ENCODE measurements at regions not wholly inside any gene's neighbourhood (a gene's known extent, or its start where the extent isn't known, plus 50 kb on each side); places are given as distances from the start of the nearest gene placed in this dataset.

DNA sequence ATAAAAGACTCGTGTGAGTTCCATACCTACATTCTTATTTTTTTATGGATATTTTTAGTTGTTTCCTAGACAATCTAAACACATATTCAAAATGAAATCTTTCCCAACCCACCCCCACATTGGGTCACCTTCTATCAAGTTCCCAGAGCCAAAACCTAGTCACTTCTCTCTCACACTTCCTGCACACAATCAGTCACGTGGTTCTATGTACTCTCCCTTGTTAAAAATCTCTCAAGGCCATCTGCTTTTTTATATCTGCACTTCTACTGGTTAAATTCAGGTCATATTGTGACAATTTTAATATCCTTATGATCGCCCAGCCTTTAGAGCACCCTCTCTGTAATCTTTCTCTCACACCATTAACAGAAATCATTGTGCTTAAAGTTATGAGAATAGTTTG, 175.0 kb upstream of the SYT10 start:
- DNase-seq: no peak
- no peak overlapping the region for H3K4me2 ChIP-seq
- no peaks in the 10 kb centered on the region for H3K9me2 ChIP-seq
- POLR2A ChIA-PET: no interaction called here
- TF ChIP-seq MXI1 (IDR thresholded peaks at IDR 0.05; ENCODE audit: low read depth, low read length) (no peak), EZH2phosphoT487 (IDR thresholded peaks at IDR 0.05; ENCODE audit: borderline replicate concordance, low read depth) (no peak), SIN3A (IDR thresholded peaks at IDR 0.05; ENCODE audit: borderline replicate concordance, low read depth, low read length) (no peak), RCOR1 (IDR thresholded peaks at IDR 0.05; ENCODE audit: low read length) (no peak), SMC3 (IDR thresholded peaks at IDR 0.05; ENCODE audit: low read depth, low read length) (no peak), RAD21 (IDR thresholded peaks at IDR 0.05; ENCODE audit: low read length) (no peak), RXRA (IDR thresholded peaks at IDR 0.05; ENCODE audit: borderline replicate concordance, low read depth) (no peak)
- TF ChIP-seq, protein P1, sequence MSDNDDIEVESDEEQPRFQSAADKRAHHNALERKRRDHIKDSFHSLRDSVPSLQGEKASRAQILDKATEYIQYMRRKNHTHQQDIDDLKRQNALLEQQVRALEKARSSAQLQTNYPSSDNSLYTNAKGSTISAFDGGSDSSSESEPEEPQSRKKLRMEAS (IDR thresholded peaks at IDR 0.05; ENCODE audit: low read depth): no peak
- TF ChIP-seq, protein P2, sequence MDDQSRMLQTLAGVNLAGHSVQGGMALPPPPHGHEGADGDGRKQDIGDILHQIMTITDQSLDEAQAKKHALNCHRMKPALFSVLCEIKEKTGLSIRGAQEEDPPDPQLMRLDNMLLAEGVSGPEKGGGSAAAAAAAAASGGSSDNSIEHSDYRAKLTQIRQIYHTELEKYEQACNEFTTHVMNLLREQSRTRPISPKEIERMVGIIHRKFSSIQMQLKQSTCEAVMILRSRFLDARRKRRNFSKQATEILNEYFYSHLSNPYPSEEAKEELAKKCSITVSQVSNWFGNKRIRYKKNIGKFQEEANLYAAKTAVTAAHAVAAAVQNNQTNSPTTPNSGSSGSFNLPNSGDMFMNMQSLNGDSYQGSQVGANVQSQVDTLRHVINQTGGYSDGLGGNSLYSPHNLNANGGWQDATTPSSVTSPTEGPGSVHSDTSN (IDR thresholded peaks at IDR 0.05): no peak
- no peaks in the 10 kb centered on the region for H3K4me1 ChIP-seq (ENCODE audit: control insufficient read depth in 1 of 2, insufficient read depth in 2 of 2, low read depth in 1 of 2, low read length in 1 of 2)
- no peak overlapping the region for H3K9ac ChIP-seq
- H3K36me3 ChIP-seq (replicated peaks in 1 of 2; ENCODE audit: control insufficient read depth in 1 of 2, insufficient read depth in 2 of 2, low read length in 1 of 2): no peaks in the 10 kb centered on the region
- CTCF ChIA-PET: no interaction called here
- H4K20me1 ChIP-seq (ENCODE audit: insufficient read depth): no peaks in the 10 kb centered on the region
- H3K27ac ChIP-seq (ENCODE audit: low read depth in 2 of 2, low read length in 1 of 2): no peak overlapping the region
- no peaks in the 10 kb centered on the region for H3K79me2 ChIP-seq (ENCODE audit: insufficient read depth)
- no peaks in the 10 kb centered on the region for H3F3A ChIP-seq (replicated peaks; ENCODE audit: insufficient read depth)
- H3K9me3 ChIP-seq: no peaks in the 10 kb centered on the region
- H2AFZ ChIP-seq (ENCODE audit: low read depth): peak overlapping the region; percentile 57; the same call in 1 of the 2 replicates
- under 1% methylated on average over 3 of the region's 3 CpGs for WGBS (ENCODE audit: low lambda C conversion rate)
- no peaks in the 10 kb centered on the region; the same call in 1 of the 2 replicates for H3K27me3 ChIP-seq (ENCODE audit: insufficient read depth)
- H3K4me3 ChIP-seq (ENCODE audit: low read depth in 2 of 2, low read length in 1 of 2): no peak overlapping the region

DNA sequence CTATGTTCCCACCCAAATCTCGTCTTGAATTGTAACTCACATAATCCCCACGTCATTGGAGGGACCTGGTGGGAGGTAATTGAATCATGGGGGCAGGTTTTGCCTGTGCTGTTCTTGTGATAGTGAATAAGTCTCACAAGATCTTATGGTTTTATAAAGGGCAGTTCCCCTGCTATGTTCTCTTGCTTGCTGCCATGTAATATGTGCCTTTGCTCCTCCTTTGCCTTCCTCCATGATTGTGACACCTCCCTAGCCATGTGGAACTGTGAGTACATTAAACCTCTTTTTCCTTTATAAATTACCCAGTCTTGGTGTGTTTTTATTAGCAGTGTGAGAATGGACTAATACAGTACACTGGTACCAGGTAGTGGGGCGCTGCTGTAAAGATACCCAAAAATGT, 177.6 kb upstream of the SYT10 start:
- no peak for DNase-seq
- 2% methylated on average over 3 of the region's 3 CpGs for WGBS (ENCODE audit: low lambda C conversion rate)
- H3K4me2 ChIP-seq: no peak overlapping the region
- H3K9me2 ChIP-seq: no peaks in the 10 kb centered on the region
- no peak overlapping the region for H2AFZ ChIP-seq (ENCODE audit: low read depth)
- H3K79me2 ChIP-seq (ENCODE audit: insufficient read depth): no peaks in the 10 kb centered on the region
- no peak overlapping the region for H3K9ac ChIP-seq
- no peak overlapping the region for H3K27ac ChIP-seq (ENCODE audit: low read depth in 2 of 2, low read length in 1 of 2)
- no peaks in the 10 kb centered on the region for H3K9me3 ChIP-seq
- H3K36me3 ChIP-seq (replicated peaks in 1 of 2; ENCODE audit: control insufficient read depth in 1 of 2, insufficient read depth in 2 of 2, low read length in 1 of 2): no peaks in the 10 kb centered on the region
- no peaks in the 10 kb centered on the region for H3K4me1 ChIP-seq (ENCODE audit: control insufficient read depth in 1 of 2, insufficient read depth in 2 of 2, low read depth in 1 of 2, low read length in 1 of 2)
- no peaks in the 10 kb centered on the region for H3F3A ChIP-seq (replicated peaks; ENCODE audit: insufficient read depth)
- no peaks in the 10 kb centered on the region for H4K20me1 ChIP-seq (ENCODE audit: insufficient read depth)
- POLR2A ChIA-PET: no interaction called here
- CTCF ChIA-PET: no interaction called here
- no peaks in the 10 kb centered on the region; the same call in 1 of the 2 replicates for H3K27me3 ChIP-seq (ENCODE audit: insufficient read depth)
- H3K4me3 ChIP-seq (ENCODE audit: low read depth in 2 of 2, low read length in 1 of 2): no peak overlapping the region
- TF ChIP-seq NRF1 (IDR thresholded peaks at IDR 0.05; ENCODE audit: low read depth, low read length): no peak
- TF ChIP-seq MXI1 (IDR thresholded peaks at IDR 0.05; ENCODE audit: low read depth, low read length): no peak
- TF ChIP-seq, protein P3, sequence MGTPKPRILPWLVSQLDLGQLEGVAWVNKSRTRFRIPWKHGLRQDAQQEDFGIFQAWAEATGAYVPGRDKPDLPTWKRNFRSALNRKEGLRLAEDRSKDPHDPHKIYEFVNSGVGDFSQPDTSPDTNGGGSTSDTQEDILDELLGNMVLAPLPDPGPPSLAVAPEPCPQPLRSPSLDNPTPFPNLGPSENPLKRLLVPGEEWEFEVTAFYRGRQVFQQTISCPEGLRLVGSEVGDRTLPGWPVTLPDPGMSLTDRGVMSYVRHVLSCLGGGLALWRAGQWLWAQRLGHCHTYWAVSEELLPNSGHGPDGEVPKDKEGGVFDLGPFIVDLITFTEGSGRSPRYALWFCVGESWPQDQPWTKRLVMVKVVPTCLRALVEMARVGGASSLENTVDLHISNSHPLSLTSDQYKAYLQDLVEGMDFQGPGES (IDR thresholded peaks at IDR 0.05; ENCODE audit: low read depth, low read length): no peak
- no peak for TF ChIP-seq ELF1 (IDR thresholded peaks at IDR 0.05)
- TF ChIP-seq RXRA (IDR thresholded peaks at IDR 0.05; ENCODE audit: borderline replicate concordance, low read depth): no peak
- TF ChIP-seq EP300 (IDR thresholded peaks at IDR 0.05; ENCODE audit: borderline replicate concordance in 1 of 2, low read depth in 1 of 2, low read length in 1 of 2): no peak
- TF ChIP-seq, protein P4, sequence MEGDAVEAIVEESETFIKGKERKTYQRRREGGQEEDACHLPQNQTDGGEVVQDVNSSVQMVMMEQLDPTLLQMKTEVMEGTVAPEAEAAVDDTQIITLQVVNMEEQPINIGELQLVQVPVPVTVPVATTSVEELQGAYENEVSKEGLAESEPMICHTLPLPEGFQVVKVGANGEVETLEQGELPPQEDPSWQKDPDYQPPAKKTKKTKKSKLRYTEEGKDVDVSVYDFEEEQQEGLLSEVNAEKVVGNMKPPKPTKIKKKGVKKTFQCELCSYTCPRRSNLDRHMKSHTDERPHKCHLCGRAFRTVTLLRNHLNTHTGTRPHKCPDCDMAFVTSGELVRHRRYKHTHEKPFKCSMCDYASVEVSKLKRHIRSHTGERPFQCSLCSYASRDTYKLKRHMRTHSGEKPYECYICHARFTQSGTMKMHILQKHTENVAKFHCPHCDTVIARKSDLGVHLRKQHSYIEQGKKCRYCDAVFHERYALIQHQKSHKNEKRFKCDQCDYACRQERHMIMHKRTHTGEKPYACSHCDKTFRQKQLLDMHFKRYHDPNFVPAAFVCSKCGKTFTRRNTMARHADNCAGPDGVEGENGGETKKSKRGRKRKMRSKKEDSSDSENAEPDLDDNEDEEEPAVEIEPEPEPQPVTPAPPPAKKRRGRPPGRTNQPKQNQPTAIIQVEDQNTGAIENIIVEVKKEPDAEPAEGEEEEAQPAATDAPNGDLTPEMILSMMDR (IDR thresholded peaks at IDR 0.05): no peak
- TF ChIP-seq, protein P5, sequence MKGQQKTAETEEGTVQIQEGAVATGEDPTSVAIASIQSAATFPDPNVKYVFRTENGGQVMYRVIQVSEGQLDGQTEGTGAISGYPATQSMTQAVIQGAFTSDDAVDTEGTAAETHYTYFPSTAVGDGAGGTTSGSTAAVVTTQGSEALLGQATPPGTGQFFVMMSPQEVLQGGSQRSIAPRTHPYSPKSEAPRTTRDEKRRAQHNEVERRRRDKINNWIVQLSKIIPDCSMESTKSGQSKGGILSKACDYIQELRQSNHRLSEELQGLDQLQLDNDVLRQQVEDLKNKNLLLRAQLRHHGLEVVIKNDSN (IDR thresholded peaks at IDR 0.05; ENCODE audit: borderline replicate concordance, low read depth): no peak
- TF ChIP-seq, protein P2 (IDR thresholded peaks at IDR 0.05): no peak
- no peak for TF ChIP-seq POLR2AphosphoS5 (IDR thresholded peaks at IDR 0.05; ENCODE audit: low read depth, low read length)
- no peak for TF ChIP-seq TCF12 (IDR thresholded peaks at IDR 0.05)
- TF ChIP-seq, protein P6, sequence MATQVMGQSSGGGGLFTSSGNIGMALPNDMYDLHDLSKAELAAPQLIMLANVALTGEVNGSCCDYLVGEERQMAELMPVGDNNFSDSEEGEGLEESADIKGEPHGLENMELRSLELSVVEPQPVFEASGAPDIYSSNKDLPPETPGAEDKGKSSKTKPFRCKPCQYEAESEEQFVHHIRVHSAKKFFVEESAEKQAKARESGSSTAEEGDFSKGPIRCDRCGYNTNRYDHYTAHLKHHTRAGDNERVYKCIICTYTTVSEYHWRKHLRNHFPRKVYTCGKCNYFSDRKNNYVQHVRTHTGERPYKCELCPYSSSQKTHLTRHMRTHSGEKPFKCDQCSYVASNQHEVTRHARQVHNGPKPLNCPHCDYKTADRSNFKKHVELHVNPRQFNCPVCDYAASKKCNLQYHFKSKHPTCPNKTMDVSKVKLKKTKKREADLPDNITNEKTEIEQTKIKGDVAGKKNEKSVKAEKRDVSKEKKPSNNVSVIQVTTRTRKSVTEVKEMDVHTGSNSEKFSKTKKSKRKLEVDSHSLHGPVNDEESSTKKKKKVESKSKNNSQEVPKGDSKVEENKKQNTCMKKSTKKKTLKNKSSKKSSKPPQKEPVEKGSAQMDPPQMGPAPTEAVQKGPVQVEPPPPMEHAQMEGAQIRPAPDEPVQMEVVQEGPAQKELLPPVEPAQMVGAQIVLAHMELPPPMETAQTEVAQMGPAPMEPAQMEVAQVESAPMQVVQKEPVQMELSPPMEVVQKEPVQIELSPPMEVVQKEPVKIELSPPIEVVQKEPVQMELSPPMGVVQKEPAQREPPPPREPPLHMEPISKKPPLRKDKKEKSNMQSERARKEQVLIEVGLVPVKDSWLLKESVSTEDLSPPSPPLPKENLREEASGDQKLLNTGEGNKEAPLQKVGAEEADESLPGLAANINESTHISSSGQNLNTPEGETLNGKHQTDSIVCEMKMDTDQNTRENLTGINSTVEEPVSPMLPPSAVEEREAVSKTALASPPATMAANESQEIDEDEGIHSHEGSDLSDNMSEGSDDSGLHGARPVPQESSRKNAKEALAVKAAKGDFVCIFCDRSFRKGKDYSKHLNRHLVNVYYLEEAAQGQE (IDR thresholded peaks at IDR 0.05; ENCODE audit: low read depth, low read length): no peak
